ENCODE measurements at regions not wholly inside any gene's neighbourhood (a gene's known extent, or its start where the extent isn't known, plus 50 kb on each side); places are given as distances from the start of the nearest gene placed in this dataset.

DNA sequence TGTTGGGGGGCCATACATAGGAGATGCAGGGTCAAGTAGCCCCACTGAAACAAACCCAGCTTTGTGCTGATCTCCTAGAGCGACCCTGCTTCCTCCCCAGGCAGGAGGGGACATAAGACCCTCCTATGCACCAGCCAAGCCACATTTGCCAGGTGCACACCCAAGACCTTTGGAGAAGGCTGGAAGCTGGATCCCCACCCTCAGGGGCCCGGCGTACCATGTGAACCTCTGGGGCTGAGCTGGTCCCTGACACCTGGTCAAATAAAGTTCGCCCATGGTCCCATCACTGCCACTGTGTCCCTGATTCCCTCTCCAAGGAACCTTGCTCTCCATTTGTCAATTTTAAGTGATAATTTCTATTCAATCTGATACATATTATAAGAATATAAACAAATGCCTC lies 162.1 kb upstream of the VASH1 start:
- no peak overlapping the region for H3K4me3 ChIP-seq (ENCODE audit: low read depth, low read length)
- TF ChIP-seq, protein P1, sequence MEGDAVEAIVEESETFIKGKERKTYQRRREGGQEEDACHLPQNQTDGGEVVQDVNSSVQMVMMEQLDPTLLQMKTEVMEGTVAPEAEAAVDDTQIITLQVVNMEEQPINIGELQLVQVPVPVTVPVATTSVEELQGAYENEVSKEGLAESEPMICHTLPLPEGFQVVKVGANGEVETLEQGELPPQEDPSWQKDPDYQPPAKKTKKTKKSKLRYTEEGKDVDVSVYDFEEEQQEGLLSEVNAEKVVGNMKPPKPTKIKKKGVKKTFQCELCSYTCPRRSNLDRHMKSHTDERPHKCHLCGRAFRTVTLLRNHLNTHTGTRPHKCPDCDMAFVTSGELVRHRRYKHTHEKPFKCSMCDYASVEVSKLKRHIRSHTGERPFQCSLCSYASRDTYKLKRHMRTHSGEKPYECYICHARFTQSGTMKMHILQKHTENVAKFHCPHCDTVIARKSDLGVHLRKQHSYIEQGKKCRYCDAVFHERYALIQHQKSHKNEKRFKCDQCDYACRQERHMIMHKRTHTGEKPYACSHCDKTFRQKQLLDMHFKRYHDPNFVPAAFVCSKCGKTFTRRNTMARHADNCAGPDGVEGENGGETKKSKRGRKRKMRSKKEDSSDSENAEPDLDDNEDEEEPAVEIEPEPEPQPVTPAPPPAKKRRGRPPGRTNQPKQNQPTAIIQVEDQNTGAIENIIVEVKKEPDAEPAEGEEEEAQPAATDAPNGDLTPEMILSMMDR (IDR thresholded peaks at IDR 0.05; ENCODE audit: insufficient read depth, low read depth, low read length, missing control alignments), result no peak
- DNase-seq (ENCODE audit: low read depth), result no peak

DNA sequence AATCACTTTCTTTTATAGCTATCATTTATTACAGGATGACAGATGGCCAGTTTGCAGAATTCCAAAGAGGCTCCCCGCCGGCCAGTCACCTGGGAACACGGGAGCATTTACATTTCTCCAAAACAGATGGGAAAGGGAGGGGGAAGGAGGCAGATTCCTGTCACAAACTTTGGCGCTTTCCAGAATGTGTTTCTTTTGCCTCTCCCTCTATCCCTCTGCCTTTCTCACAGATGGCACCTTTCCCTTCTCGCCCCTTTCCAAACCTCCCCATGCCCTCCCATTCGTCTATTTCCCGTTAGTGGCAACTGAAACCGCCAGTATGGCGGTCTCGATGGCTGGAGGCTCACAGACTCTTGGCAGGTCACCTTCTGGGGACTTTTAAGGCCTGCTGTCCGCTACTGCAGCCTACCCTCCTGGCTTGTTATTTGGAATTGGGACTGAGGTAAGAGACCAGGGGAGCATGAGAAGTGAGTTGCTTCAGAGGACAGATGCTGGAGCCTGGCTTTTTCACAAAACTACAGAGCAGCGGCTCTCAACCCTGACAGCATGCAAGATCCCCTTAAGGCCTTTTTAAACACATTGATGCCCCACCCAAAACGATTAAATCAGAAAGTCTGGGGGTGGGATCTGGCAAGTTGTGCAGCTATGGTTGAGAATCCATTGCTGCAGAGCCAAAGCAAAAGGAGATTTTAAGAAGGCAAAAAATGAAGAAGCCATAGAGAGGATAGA lies 161.5 kb upstream of the VASH1 start:
- H3K4me3 ChIP-seq (ENCODE audit: low read depth, low read length), result no peak overlapping the region
- no peak for DNase-seq (ENCODE audit: low read depth)
- TF ChIP-seq, protein P1 (IDR thresholded peaks at IDR 0.05; ENCODE audit: insufficient read depth, low read depth, low read length, missing control alignments), result no peak

DNA sequence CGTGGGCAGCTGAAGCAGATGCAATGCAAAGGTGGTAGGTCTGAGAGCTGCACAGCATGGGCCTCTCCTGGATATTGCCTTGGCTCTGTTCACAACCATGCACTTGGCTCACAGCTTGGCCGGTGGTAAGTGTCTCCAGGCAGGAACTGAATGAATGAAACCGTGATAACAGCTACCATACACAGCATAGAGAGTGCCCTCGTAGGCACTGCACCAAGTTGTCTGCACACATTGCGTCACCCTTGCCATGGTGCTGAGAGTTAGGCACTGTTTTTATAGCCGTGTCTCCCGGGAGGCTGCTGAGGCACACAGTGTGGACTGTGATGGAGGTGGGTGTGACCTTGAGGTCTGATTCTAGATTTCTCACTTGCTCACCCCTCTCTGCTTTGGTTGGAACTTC lies 157.6 kb upstream of the VASH1 start:
- no peak overlapping the region for H3K4me3 ChIP-seq (ENCODE audit: low read depth, low read length)
- TF ChIP-seq, protein P1 (IDR thresholded peaks at IDR 0.05; ENCODE audit: insufficient read depth, low read depth, low read length, missing control alignments), result no peak
- no peak for DNase-seq (ENCODE audit: low read depth)

GRCh38 chr14:76607510-76607909 lies 153.8 kb upstream of the VASH1 start:
- TF ChIP-seq, protein P1 (IDR thresholded peaks at IDR 0.05; ENCODE audit: insufficient read depth, low read depth, low read length, missing control alignments), result no peak
- no peak for DNase-seq (ENCODE audit: low read depth)
- H3K4me3 ChIP-seq (ENCODE audit: low read depth, low read length), result no peak overlapping the region

GRCh38 chr14:76612654-76613053 lies 148.6 kb upstream of the VASH1 start:
- H3K4me3 ChIP-seq (ENCODE audit: low read depth, low read length), result no peak overlapping the region
- TF ChIP-seq, protein P1 (IDR thresholded peaks at IDR 0.05; ENCODE audit: insufficient read depth, low read depth, low read length, missing control alignments), result no peak
- no peak for DNase-seq (ENCODE audit: low read depth)

DNA sequence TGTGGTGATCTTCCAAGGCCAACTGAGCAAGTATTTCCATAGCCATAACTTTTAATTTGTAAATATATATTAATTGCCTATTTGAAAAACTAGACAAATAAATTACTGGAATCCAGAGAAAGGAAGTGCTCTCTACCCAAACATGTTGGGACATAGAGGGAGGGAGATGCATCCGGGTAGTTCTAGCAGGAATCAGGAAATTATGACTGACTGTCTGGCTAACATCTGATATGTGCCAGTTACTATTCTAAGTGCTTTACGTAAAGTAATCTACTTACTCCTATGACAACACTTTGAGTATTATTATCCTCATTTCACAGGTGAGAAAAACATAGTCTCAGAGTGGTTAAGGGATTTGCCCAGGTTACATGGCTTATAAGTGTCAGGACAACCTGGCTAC lies 147.7 kb upstream of the VASH1 start:
- no peak for DNase-seq (ENCODE audit: low read depth)
- no peak overlapping the region for H3K4me3 ChIP-seq (ENCODE audit: low read depth, low read length)
- TF ChIP-seq, protein P1 (IDR thresholded peaks at IDR 0.05; ENCODE audit: insufficient read depth, low read depth, low read length, missing control alignments), result no peak

GRCh38 chr14:76615331-76615730 lies 145.9 kb upstream of the VASH1 start:
- no peak for DNase-seq (ENCODE audit: low read depth)
- no peak overlapping the region for H3K4me3 ChIP-seq (ENCODE audit: low read depth, low read length)
- TF ChIP-seq, protein P1 (IDR thresholded peaks at IDR 0.05; ENCODE audit: insufficient read depth, low read depth, low read length, missing control alignments), result no peak
